ENCODE measurements at regions not wholly inside any gene's neighbourhood (a gene's known extent, or its start where the extent isn't known, plus 50 kb on each side); places are given as distances from the start of the nearest gene placed in this dataset.

GRCh38 chr7:112996331-112996871, 90.2 kb downstream of the GPR85 start:
- TF ChIP-seq CTCF (conservative IDR thresholded peaks at IDR 0.05; ENCODE audit: low read depth, low read length) (no peak), EZH2 (IDR thresholded peaks at IDR 0.05; ENCODE audit: low read length, unreplicated experiment) (no peak), EZH2phosphoT487 (IDR thresholded peaks at IDR 0.05; ENCODE audit: borderline replicate concordance, low read length) (no peak)
